ENCODE measurements at regions not wholly inside any gene's neighbourhood (a gene's known extent, or its start where the extent isn't known, plus 50 kb on each side); places are given as distances from the start of the nearest gene placed in this dataset.

GRCh38 chr13:86937316-86937715 lies 733.9 kb upstream of the SLITRK5 start:
- Histone ChIP-seq H3K36me3 (ENCODE audit: control insufficient read depth in 2 of 2, insufficient read depth in 2 of 2, low read length in 1 of 2) (no peaks in the 10 kb centered on the region), H3K4me1 (ENCODE audit: control insufficient read depth in 2 of 2, insufficient read depth in 2 of 2, low read length in 1 of 2) (no peaks in the 10 kb centered on the region), H3K9me3 (ENCODE audit: control insufficient read depth in 2 of 2, insufficient read depth in 1 of 2, low read depth in 1 of 2, low read length in 1 of 2) (no peaks in the 10 kb centered on the region), H3K27me3 (ENCODE audit: control insufficient read depth in 1 of 2, insufficient read depth in 2 of 2, low read length in 2 of 2) (no peaks in the 10 kb centered on the region), H3K27ac (ENCODE audit: low read depth in 2 of 2, low read length in 1 of 2) (no peak overlapping the region), H3K4me3 (ENCODE audit: low read depth in 1 of 2, low read length in 2 of 2) (no peak overlapping the region)
- 42 to 66% methylated on average over 2 of the region's 2 CpGs for WGBS, 2 donors

GRCh38 chr13:86945584-86945983 lies 725.6 kb upstream of the SLITRK5 start:
- 72 to 76% methylated on average over 2 of the region's 2 CpGs for WGBS, 2 donors
- H3K4me3 ChIP-seq (ENCODE audit: low read depth in 1 of 2, low read length in 2 of 2), result no peak overlapping the region
- no peaks in the 10 kb centered on the region for H3K27me3 ChIP-seq (ENCODE audit: control insufficient read depth in 1 of 2, insufficient read depth in 2 of 2, low read length in 2 of 2)
- H3K9me3 ChIP-seq (ENCODE audit: control insufficient read depth in 2 of 2, insufficient read depth in 1 of 2, low read depth in 1 of 2, low read length in 1 of 2), result peaks cover 0 to 5% of the 10 kb centered on the region in 2 donors
- no peak overlapping the region for H3K27ac ChIP-seq (ENCODE audit: low read depth in 2 of 2, low read length in 1 of 2)
- H3K4me1 ChIP-seq (ENCODE audit: control insufficient read depth in 2 of 2, insufficient read depth in 2 of 2, low read length in 1 of 2), result no peaks in the 10 kb centered on the region
- H3K36me3 ChIP-seq (ENCODE audit: control insufficient read depth in 2 of 2, insufficient read depth in 2 of 2, low read length in 1 of 2), result no peaks in the 10 kb centered on the region

- H3K27ac ChIP-seq (ENCODE audit: low read depth in 2 of 2, low read length in 1 of 2), result no peak overlapping the region
- H3K4me3 ChIP-seq (ENCODE audit: low read depth in 1 of 2, low read length in 2 of 2), result no peak overlapping the region
- peaks cover 0 to 5% of the 10 kb centered on the region in 2 donors for H3K9me3 ChIP-seq (ENCODE audit: control insufficient read depth in 2 of 2, insufficient read depth in 1 of 2, low read depth in 1 of 2, low read length in 1 of 2)
- H3K36me3 ChIP-seq (ENCODE audit: control insufficient read depth in 2 of 2, insufficient read depth in 2 of 2, low read length in 1 of 2), result no peaks in the 10 kb centered on the region
- 65 to 70% methylated on average over 2 of the region's 2 CpGs for WGBS, 2 donors
- H3K4me1 ChIP-seq (ENCODE audit: control insufficient read depth in 2 of 2, insufficient read depth in 2 of 2, low read length in 1 of 2), result no peaks in the 10 kb centered on the region
- no peaks in the 10 kb centered on the region for H3K27me3 ChIP-seq (ENCODE audit: control insufficient read depth in 1 of 2, insufficient read depth in 2 of 2, low read length in 2 of 2)
These were observed 724.4 kb upstream of the SLITRK5 start for GRCh38 chr13:86946734-86947133.

GRCh38 chr13:86954341-86954740 lies 716.8 kb upstream of the SLITRK5 start:
- H3K4me3 ChIP-seq (ENCODE audit: low read depth in 1 of 2, low read length in 2 of 2), result no peak overlapping the region
- H3K36me3 ChIP-seq (ENCODE audit: control insufficient read depth in 2 of 2, insufficient read depth in 2 of 2, low read length in 1 of 2), result no peaks in the 10 kb centered on the region
- no peak overlapping the region for H3K27ac ChIP-seq (ENCODE audit: low read depth in 2 of 2, low read length in 1 of 2)
- peaks cover 0 to 2% of the 10 kb centered on the region in 2 donors for H3K9me3 ChIP-seq (ENCODE audit: control insufficient read depth in 2 of 2, insufficient read depth in 1 of 2, low read depth in 1 of 2, low read length in 1 of 2)
- WGBS, 2 donors, result 68 to 73% methylated on average over 1 of the region's 1 CpG
- H3K4me1 ChIP-seq (ENCODE audit: control insufficient read depth in 2 of 2, insufficient read depth in 2 of 2, low read length in 1 of 2), result no peaks in the 10 kb centered on the region
- no peaks in the 10 kb centered on the region for H3K27me3 ChIP-seq (ENCODE audit: control insufficient read depth in 1 of 2, insufficient read depth in 2 of 2, low read length in 2 of 2)

GRCh38 chr13:86960876-86961275 lies 710.3 kb upstream of the SLITRK5 start:
- Histone ChIP-seq H3K27me3 (ENCODE audit: control insufficient read depth in 1 of 2, insufficient read depth in 2 of 2, low read length in 2 of 2) (no peaks in the 10 kb centered on the region), H3K4me3 (ENCODE audit: low read depth in 1 of 2, low read length in 2 of 2) (no peak overlapping the region), H3K36me3 (ENCODE audit: control insufficient read depth in 2 of 2, insufficient read depth in 2 of 2, low read length in 1 of 2) (no peaks in the 10 kb centered on the region), H3K9me3 (ENCODE audit: control insufficient read depth in 2 of 2, insufficient read depth in 1 of 2, low read depth in 1 of 2, low read length in 1 of 2) (no peaks in the 10 kb centered on the region), H3K4me1 (ENCODE audit: control insufficient read depth in 2 of 2, insufficient read depth in 2 of 2, low read length in 1 of 2) (no peaks in the 10 kb centered on the region), H3K27ac (ENCODE audit: low read depth in 2 of 2, low read length in 1 of 2) (no peak overlapping the region)

GRCh38 chr13:86974251-86974994 lies 696.7 kb upstream of the SLITRK5 start:
- 71 to 74% methylated on average over 7 of the region's 7 CpGs for WGBS, 2 donors
- Histone ChIP-seq H3K4me3 (ENCODE audit: low read depth in 1 of 2, low read length in 2 of 2) (no peak overlapping the region), H3K9me3 (ENCODE audit: control insufficient read depth in 2 of 2, insufficient read depth in 1 of 2, low read depth in 1 of 2, low read length in 1 of 2) (peaks cover 0 to 8% of the 10 kb centered on the region in 2 donors), H3K36me3 (ENCODE audit: control insufficient read depth in 2 of 2, insufficient read depth in 2 of 2, low read length in 1 of 2) (no peaks in the 10 kb centered on the region), H3K27ac (ENCODE audit: low read depth in 2 of 2, low read length in 1 of 2) (no peak overlapping the region), H3K4me1 (ENCODE audit: control insufficient read depth in 2 of 2, insufficient read depth in 2 of 2, low read length in 1 of 2) (peaks cover 0 to 3% of the 10 kb centered on the region in 2 donors), H3K27me3 (ENCODE audit: control insufficient read depth in 1 of 2, insufficient read depth in 2 of 2, low read length in 2 of 2) (no peaks in the 10 kb centered on the region)

GRCh38 chr13:86974995-86975328 lies 696.2 kb upstream of the SLITRK5 start:
- Histone ChIP-seq H3K36me3 (ENCODE audit: control insufficient read depth in 2 of 2, insufficient read depth in 2 of 2, low read length in 1 of 2) (no peaks in the 10 kb centered on the region), H3K27ac (ENCODE audit: low read depth in 2 of 2, low read length in 1 of 2) (no peak overlapping the region), H3K9me3 (ENCODE audit: control insufficient read depth in 2 of 2, insufficient read depth in 1 of 2, low read depth in 1 of 2, low read length in 1 of 2) (peaks cover 0 to 8% of the 10 kb centered on the region in 2 donors), H3K4me3 (ENCODE audit: low read depth in 1 of 2, low read length in 2 of 2) (no peak overlapping the region), H3K4me1 (ENCODE audit: control insufficient read depth in 2 of 2, insufficient read depth in 2 of 2, low read length in 1 of 2) (peaks cover 0 to 3% of the 10 kb centered on the region in 2 donors), H3K27me3 (ENCODE audit: control insufficient read depth in 1 of 2, insufficient read depth in 2 of 2, low read length in 2 of 2) (no peaks in the 10 kb centered on the region)
- 85 to 88% methylated on average over 1 of the region's 1 CpG for WGBS, 2 donors

- Histone ChIP-seq H3K4me1 (ENCODE audit: control insufficient read depth in 2 of 2, insufficient read depth in 2 of 2, low read length in 1 of 2) (peaks cover 0 to 3% of the 10 kb centered on the region in 2 donors), H3K27ac (ENCODE audit: low read depth in 2 of 2, low read length in 1 of 2) (no peak overlapping the region), H3K36me3 (ENCODE audit: control insufficient read depth in 2 of 2, insufficient read depth in 2 of 2, low read length in 1 of 2) (no peaks in the 10 kb centered on the region), H3K9me3 (ENCODE audit: control insufficient read depth in 2 of 2, insufficient read depth in 1 of 2, low read depth in 1 of 2, low read length in 1 of 2) (peaks cover 0 to 8% of the 10 kb centered on the region in 2 donors), H3K4me3 (ENCODE audit: low read depth in 1 of 2, low read length in 2 of 2) (no peak overlapping the region), H3K27me3 (ENCODE audit: control insufficient read depth in 1 of 2, insufficient read depth in 2 of 2, low read length in 2 of 2) (no peaks in the 10 kb centered on the region)
- 74 to 81% methylated on average over 4 of the region's 4 CpGs for WGBS, 2 donors
These were observed 694.4 kb upstream of the SLITRK5 start for GRCh38 chr13:86976521-86977324.

GRCh38 chr13:86986448-86986847 lies 684.7 kb upstream of the SLITRK5 start:
- Histone ChIP-seq H3K27ac (ENCODE audit: low read depth in 2 of 2, low read length in 1 of 2) (no peak overlapping the region), H3K36me3 (ENCODE audit: control insufficient read depth in 2 of 2, insufficient read depth in 2 of 2, low read length in 1 of 2) (no peaks in the 10 kb centered on the region), H3K4me1 (ENCODE audit: control insufficient read depth in 2 of 2, insufficient read depth in 2 of 2, low read length in 1 of 2) (no peaks in the 10 kb centered on the region), H3K27me3 (ENCODE audit: control insufficient read depth in 1 of 2, insufficient read depth in 2 of 2, low read length in 2 of 2) (no peaks in the 10 kb centered on the region), H3K9me3 (ENCODE audit: control insufficient read depth in 2 of 2, insufficient read depth in 1 of 2, low read depth in 1 of 2, low read length in 1 of 2) (no peaks in the 10 kb centered on the region), H3K4me3 (ENCODE audit: low read depth in 1 of 2, low read length in 2 of 2) (no peak overlapping the region)
- 24 to 28% methylated on average over 4 of the region's 4 CpGs for WGBS, 2 donors

GRCh38 chr13:86992251-86992650 lies 678.9 kb upstream of the SLITRK5 start:
- H3K36me3 ChIP-seq (ENCODE audit: control insufficient read depth in 2 of 2, insufficient read depth in 2 of 2, low read length in 1 of 2), result no peaks in the 10 kb centered on the region
- H3K27me3 ChIP-seq (ENCODE audit: control insufficient read depth in 1 of 2, insufficient read depth in 2 of 2, low read length in 2 of 2), result no peaks in the 10 kb centered on the region
- peaks cover 0 to 7% of the 10 kb centered on the region in 2 donors for H3K9me3 ChIP-seq (ENCODE audit: control insufficient read depth in 2 of 2, insufficient read depth in 1 of 2, low read depth in 1 of 2, low read length in 1 of 2)
- H3K4me1 ChIP-seq (ENCODE audit: control insufficient read depth in 2 of 2, insufficient read depth in 2 of 2, low read length in 1 of 2), result no peaks in the 10 kb centered on the region
- no peak overlapping the region for H3K27ac ChIP-seq (ENCODE audit: low read depth in 2 of 2, low read length in 1 of 2)
- no peak overlapping the region for H3K4me3 ChIP-seq (ENCODE audit: low read depth in 1 of 2, low read length in 2 of 2)

Measured in esophagus (tissue), 2 donors.